ENCODE measurements at regions not wholly inside any gene's neighbourhood (a gene's known extent, or its start where the extent isn't known, plus 50 kb on each side); places are given as distances from the start of the nearest gene placed in this dataset.

DNA sequence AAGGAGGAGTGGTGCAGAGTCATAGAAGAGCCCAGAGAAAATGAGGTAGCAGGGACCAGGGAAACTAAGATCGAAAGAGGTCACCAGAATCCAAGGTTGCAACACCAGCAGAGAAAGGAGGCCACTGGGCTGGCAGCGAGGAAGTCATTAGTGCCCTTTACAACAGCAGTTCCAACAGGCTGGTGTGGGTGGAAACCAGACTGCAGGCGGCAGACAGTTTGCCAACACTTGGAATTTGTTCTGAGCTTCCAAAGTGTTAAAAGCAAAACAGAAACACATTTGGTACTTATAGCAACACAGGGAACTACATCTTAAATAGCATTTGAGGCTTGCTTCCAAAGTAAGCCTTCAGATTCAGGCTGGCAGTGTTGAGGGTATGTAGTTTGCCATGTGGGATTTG lies 95.2 kb upstream of the PWP1 start:
- TF ChIP-seq, protein P1, sequence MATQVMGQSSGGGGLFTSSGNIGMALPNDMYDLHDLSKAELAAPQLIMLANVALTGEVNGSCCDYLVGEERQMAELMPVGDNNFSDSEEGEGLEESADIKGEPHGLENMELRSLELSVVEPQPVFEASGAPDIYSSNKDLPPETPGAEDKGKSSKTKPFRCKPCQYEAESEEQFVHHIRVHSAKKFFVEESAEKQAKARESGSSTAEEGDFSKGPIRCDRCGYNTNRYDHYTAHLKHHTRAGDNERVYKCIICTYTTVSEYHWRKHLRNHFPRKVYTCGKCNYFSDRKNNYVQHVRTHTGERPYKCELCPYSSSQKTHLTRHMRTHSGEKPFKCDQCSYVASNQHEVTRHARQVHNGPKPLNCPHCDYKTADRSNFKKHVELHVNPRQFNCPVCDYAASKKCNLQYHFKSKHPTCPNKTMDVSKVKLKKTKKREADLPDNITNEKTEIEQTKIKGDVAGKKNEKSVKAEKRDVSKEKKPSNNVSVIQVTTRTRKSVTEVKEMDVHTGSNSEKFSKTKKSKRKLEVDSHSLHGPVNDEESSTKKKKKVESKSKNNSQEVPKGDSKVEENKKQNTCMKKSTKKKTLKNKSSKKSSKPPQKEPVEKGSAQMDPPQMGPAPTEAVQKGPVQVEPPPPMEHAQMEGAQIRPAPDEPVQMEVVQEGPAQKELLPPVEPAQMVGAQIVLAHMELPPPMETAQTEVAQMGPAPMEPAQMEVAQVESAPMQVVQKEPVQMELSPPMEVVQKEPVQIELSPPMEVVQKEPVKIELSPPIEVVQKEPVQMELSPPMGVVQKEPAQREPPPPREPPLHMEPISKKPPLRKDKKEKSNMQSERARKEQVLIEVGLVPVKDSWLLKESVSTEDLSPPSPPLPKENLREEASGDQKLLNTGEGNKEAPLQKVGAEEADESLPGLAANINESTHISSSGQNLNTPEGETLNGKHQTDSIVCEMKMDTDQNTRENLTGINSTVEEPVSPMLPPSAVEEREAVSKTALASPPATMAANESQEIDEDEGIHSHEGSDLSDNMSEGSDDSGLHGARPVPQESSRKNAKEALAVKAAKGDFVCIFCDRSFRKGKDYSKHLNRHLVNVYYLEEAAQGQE (IDR thresholded peaks at IDR 0.05; ENCODE audit: insufficient read depth in 1 of 2, low read depth in 2 of 2, low read length in 2 of 2) = no peak
- TF ChIP-seq POLR2AphosphoS5 (IDR thresholded peaks at IDR 0.05; ENCODE audit: low read depth, low read length) = no peak
- TF ChIP-seq TAF1 (IDR thresholded peaks at IDR 0.05; ENCODE audit: borderline replicate concordance, insufficient read depth, low read length) = no peak
- no peak for TF ChIP-seq SIN3A (IDR thresholded peaks at IDR 0.05; ENCODE audit: borderline replicate concordance, insufficient read depth, low read length)
- no peak for TF ChIP-seq FOXP2 (optimal IDR thresholded peaks at IDR 0.05; ENCODE audit: borderline replicate concordance, extremely low read depth, extremely low read length, insufficient read depth)
